Spleen (tissue), 7 donors: ENCODE measurements at regions not wholly inside any gene's neighbourhood (a gene's known extent, or its start where the extent isn't known, plus 50 kb on each side); places are given as distances from the start of the nearest gene placed in this dataset.

Experiments used
- POLR2A ChIP-seq, 3 donors: fragments of 450-650 bp; IDR thresholded peaks; one replicate each; pipeline ENCODE4 v1.5.1; 2017; ENCODE audit warnings: antibody characterized with exemption in 3 of 3, mild to moderate bottlenecking in 1 of 3
- TF ChIP-seq, protein P1 (sequence below), 11 experiments: fragments of 200-600 bp in 7 of 11; fragments of 450-650 bp in 4 of 11; sonication (generic) in 4 of 11; IDR thresholded peaks in 8 of 11; conservative IDR thresholded peaks in 3 of 11; 1 replicate in 7 of 11; 2 replicates in 4 of 11; pipeline versions ENCODE4 v1.4.0 to v1.8.0; 2016 to 2021; ENCODE audit warnings: antibody characterized with exemption in 11 of 11, inconsistent platforms in 4 of 11, mild to moderate bottlenecking in 1 of 11
- donor health status: DM: no; HTN: no; CAD: no; lungs with moderate emphysema.
- donor health status: DM: no; HTN: no; CAD: no.
- donor health status: DM: no; HTN: no; CAD: no.

DNA sequence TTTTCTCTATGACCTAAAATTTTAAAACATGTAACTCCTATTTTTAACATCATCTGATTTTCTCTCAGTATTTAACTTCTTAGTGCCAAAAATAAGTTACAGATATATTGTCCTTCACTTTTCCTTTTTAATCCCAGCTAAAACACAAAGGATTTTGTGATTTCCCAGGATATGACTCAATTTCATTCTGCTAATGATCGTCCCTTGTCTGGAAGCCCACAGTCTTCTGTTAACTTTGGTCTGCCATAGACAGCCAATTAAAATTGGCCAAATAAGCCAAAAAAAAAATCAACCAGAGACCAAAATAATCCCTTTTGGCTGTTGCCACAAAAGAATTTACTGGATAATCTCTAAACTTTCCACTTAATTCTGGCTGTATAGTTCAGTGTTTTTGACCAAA lies 124.5 kb upstream of the FST start:
- TF ChIP-seq, protein P1, sequence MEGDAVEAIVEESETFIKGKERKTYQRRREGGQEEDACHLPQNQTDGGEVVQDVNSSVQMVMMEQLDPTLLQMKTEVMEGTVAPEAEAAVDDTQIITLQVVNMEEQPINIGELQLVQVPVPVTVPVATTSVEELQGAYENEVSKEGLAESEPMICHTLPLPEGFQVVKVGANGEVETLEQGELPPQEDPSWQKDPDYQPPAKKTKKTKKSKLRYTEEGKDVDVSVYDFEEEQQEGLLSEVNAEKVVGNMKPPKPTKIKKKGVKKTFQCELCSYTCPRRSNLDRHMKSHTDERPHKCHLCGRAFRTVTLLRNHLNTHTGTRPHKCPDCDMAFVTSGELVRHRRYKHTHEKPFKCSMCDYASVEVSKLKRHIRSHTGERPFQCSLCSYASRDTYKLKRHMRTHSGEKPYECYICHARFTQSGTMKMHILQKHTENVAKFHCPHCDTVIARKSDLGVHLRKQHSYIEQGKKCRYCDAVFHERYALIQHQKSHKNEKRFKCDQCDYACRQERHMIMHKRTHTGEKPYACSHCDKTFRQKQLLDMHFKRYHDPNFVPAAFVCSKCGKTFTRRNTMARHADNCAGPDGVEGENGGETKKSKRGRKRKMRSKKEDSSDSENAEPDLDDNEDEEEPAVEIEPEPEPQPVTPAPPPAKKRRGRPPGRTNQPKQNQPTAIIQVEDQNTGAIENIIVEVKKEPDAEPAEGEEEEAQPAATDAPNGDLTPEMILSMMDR (IDR thresholded peaks at IDR 0.05 in 8 of 11, conservative IDR thresholded peaks at IDR 0.05 in 3 of 11): no peak
- no peak for TF ChIP-seq POLR2A (IDR thresholded peaks at IDR 0.05)
